ENCODE measurements at regions not wholly inside any gene's neighbourhood (a gene's known extent, or its start where the extent isn't known, plus 50 kb on each side); places are given as distances from the start of the nearest gene placed in this dataset.

DNA sequence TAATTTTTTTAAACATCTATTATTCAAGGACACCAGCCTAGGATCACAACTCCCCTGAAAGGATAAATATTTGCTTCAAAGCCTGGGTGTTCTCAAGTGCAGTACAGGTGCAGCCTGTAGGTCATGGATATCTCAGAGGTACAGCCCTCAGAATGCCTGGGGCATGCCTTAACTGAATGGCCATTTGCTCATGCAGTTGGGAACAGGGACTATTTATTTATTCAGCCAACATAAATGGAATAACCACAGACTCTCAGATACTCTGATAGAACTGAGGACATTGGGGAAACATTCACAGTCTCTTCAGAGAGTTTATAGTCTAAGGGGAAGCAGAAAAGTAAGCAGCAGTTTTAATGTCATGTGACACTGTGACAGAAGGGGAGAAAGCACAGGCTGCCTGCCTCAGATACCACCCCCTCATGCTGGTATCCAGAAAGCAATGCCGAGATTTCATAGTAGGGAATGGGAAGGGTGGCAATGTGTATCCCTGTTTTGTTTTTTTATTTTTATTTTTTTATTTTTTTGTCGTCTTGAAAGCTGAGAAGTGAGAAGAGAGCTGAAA, 112.6 kb downstream of the MACIR start (continued):
- TF ChIP-seq GTF2F1 (IDR thresholded peaks at IDR 0.05; ENCODE audit: borderline replicate concordance, low read depth, low read length) (no peak), BCL11A (IDR thresholded peaks at IDR 0.05; ENCODE audit: low read depth in 2 of 2, low read length in 2 of 2) (no peak), POLR2AphosphoS5 (IDR thresholded peaks at IDR 0.05; ENCODE audit: low read depth, low read length) (no peak), EGR1 (IDR thresholded peaks at IDR 0.05; ENCODE audit: borderline replicate concordance, low read depth, low read length) (no peak), SUZ12 (IDR thresholded peaks at IDR 0.05; ENCODE audit: low read length) (no peak), RBBP5 (IDR thresholded peaks at IDR 0.05; ENCODE audit: borderline replicate concordance, low read depth, low read length) (no peak), KDM1A (IDR thresholded peaks at IDR 0.05; ENCODE audit: borderline replicate concordance, low read length) (no peak), RFX5 (IDR thresholded peaks at IDR 0.05; ENCODE audit: borderline replicate concordance, low read depth, low read length) (no peak), BRCA1 (IDR thresholded peaks at IDR 0.05; ENCODE audit: low read depth, low read length) (no peak), SIRT6 (IDR thresholded peaks at IDR 0.05; ENCODE audit: low read length) (no peak)
